OCI-LY1 (cell line): ENCODE measurements at regions not wholly inside any gene's neighbourhood (a gene's known extent, or its start where the extent isn't known, plus 50 kb on each side); places are given as distances from the start of the nearest gene placed in this dataset.

Source experiments
- EZH2 ChIP-seq: fragments of 200-600 bp; sonication (generic), shearing (Covaris generic); IDR thresholded peaks from 2 replicates; pipeline ENCODE4 v1.8.0; 2017; ENCODE audit warnings: borderline replicate concordance, mixed run types, mild to moderate bottlenecking, antibody characterized with exemption, low read length, moderate library complexity, mixed read lengths
- TF ChIP-seq, protein P1 (sequence below): fragments of 200-600 bp; sonication (generic), shearing (Covaris generic); IDR thresholded peaks from 2 replicates; pipeline ENCODE4 v1.5.1; 2017; ENCODE audit warnings: mild to moderate bottlenecking, antibody characterized with exemption, low read length, moderate library complexity, mixed read lengths

- TF ChIP-seq, protein P1, sequence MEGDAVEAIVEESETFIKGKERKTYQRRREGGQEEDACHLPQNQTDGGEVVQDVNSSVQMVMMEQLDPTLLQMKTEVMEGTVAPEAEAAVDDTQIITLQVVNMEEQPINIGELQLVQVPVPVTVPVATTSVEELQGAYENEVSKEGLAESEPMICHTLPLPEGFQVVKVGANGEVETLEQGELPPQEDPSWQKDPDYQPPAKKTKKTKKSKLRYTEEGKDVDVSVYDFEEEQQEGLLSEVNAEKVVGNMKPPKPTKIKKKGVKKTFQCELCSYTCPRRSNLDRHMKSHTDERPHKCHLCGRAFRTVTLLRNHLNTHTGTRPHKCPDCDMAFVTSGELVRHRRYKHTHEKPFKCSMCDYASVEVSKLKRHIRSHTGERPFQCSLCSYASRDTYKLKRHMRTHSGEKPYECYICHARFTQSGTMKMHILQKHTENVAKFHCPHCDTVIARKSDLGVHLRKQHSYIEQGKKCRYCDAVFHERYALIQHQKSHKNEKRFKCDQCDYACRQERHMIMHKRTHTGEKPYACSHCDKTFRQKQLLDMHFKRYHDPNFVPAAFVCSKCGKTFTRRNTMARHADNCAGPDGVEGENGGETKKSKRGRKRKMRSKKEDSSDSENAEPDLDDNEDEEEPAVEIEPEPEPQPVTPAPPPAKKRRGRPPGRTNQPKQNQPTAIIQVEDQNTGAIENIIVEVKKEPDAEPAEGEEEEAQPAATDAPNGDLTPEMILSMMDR: no peak
- no peak for TF ChIP-seq EZH2
These were observed 185.9 kb upstream of the SLC39A10 start for GRCh38 chr2:195471163-195471562.
